Esophagus squamous epithelium (tissue), 4 donors: ENCODE measurements at regions not wholly inside any gene's neighbourhood (a gene's known extent, or its start where the extent isn't known, plus 50 kb on each side); places are given as distances from the start of the nearest gene placed in this dataset.
A peak's percentile ranks its signal among the peaks of the same experiment; 100 is the strongest.

ENCODE experiments used
- CTCF ChIP-seq, 6 experiments: fragments of 450-650 bp in 4 of 6; fragments of 200-600 bp in 2 of 6; sonication (generic) in 2 of 6; IDR thresholded peaks; one replicate each; pipeline ENCODE4 v1.5.1; 2016 to 2019; ENCODE audit warnings: antibody characterized with exemption in 6 of 6, mild to moderate bottlenecking in 4 of 6, moderate library complexity in 4 of 6
- POLR2A ChIP-seq, 4 donors: fragments of 450-650 bp; IDR thresholded peaks; one replicate each; pipeline ENCODE4 v1.6.1; 2017; ENCODE audit warnings: antibody characterized with exemption in 4 of 4, mild to moderate bottlenecking in 4 of 4, moderate library complexity in 3 of 4

GRCh38 chr1:72623299-72623708, 341.0 kb upstream of the NEGR1 start:
- TF ChIP-seq POLR2A (IDR thresholded peaks at IDR 0.05), result no peak
- peak in 4 of 6 experiments; percentile 13 to 34 (median 25) for TF ChIP-seq CTCF (IDR thresholded peaks at IDR 0.05)
